Right forelimb (tissue), 1 donor: ENCODE measurements at regions not wholly inside any gene's neighbourhood (a gene's known extent, or its start where the extent isn't known, plus 50 kb on each side); places are given as distances from the start of the nearest gene placed in this dataset.
A peak's percentile ranks its signal among the peaks of the same experiment; 100 is the strongest.

Experiments
- DNase-seq: peaks from one replicate; pipeline ENCODE4 v3.0.0-alpha.2; 2018

- DNase-seq, result no peak
These were observed 52.4 kb upstream of the UPP2 start for GRCh38 chr2:158049129-158049855.

GRCh38 chr2:158048327-158048726 lies 53.3 kb upstream of the UPP2 start:
- no peak for DNase-seq

GRCh38 chr2:158047156-158047611 lies 54.5 kb upstream of the UPP2 start:
- no peak for DNase-seq

- no peak for DNase-seq
These were observed 55.4 kb upstream of the UPP2 start for GRCh38 chr2:158046121-158046880.

GRCh38 chr2:158045362-158045761 lies 56.3 kb upstream of the UPP2 start:
- DNase-seq, result no peak

- DNase-seq, result no peak
These were observed 58.3 kb upstream of the UPP2 start for GRCh38 chr2:158043181-158043948.

- DNase-seq, result no peak
These were observed 59.0 kb upstream of the UPP2 start for GRCh38 chr2:158042666-158043065.

- no peak for DNase-seq
These were observed 59.4 kb upstream of the UPP2 start for GRCh38 chr2:158042245-158042644.

- DNase-seq, result no peak
These were observed 60.3 kb upstream of the UPP2 start for GRCh38 chr2:158041400-158041799.

GRCh38 chr2:158038901-158039300 lies 62.8 kb upstream of the UPP2 start:
- DNase-seq, result no peak

- DNase-seq, result no peak
These were observed 67.3 kb upstream of the UPP2 start for GRCh38 chr2:158034198-158034866.

GRCh38 chr2:158031371-158031770 lies 70.3 kb upstream of the UPP2 start:
- DNase-seq, result no peak

GRCh38 chr2:158025255-158025996 lies 76.2 kb upstream of the UPP2 start:
- no peak for DNase-seq

GRCh38 chr2:158024288-158024898 lies 77.3 kb upstream of the UPP2 start:
- no peak for DNase-seq

GRCh38 chr2:158022888-158023287 lies 78.8 kb upstream of the UPP2 start:
- no peak for DNase-seq

- no peak for DNase-seq
These were observed 80.5 kb upstream of the UPP2 start for GRCh38 chr2:158021226-158021625.

GRCh38 chr2:158015428-158016076 lies 86.1 kb upstream of the UPP2 start:
- no peak for DNase-seq

- DNase-seq, result peak; percentile 70
These were observed 87.8 kb upstream of the UPP2 start for GRCh38 chr2:158013891-158014290.

GRCh38 chr2:158011055-158011771 lies 90.5 kb upstream of the UPP2 start:
- DNase-seq, result no peak

GRCh38 chr2:158009399-158009798 lies 92.3 kb upstream of the UPP2 start:
- DNase-seq, result no peak
